Activated T-helper 1 cell treated with anti-CD3 and anti-CD28 coated beads, Interleukin-12 subunit alpha, Interleukin-12 subunit beta, Interleukin-2, Interleukin-4 antibody, amounts not matched to agents 30 ng/mL and 10 ng/mL and 1 ng/mL, durations not matched to agents 14 hours and 24 hours and 36 hours (primary cell): ENCODE measurements at regions not wholly inside any gene's neighbourhood (a gene's known extent, or its start where the extent isn't known, plus 50 kb on each side); places are given as distances from the start of the nearest gene placed in this dataset.

Experiments used
- DNase-seq: peaks from one replicate; pipeline ENCODE4 v3.0.0; 2021; ENCODE audit warnings: low spot score
- H3K27ac Mint-ChIP-seq: one replicate; pipeline ENCODE4 v1.8.0; 2021; ENCODE audit warnings: mild to moderate bottlenecking, mixed read lengths
- H3K27me3 Mint-ChIP-seq: one replicate; pipeline ENCODE4 v1.8.0; 2022; ENCODE audit warnings: mild to moderate bottlenecking, moderate library complexity, mixed read lengths; ENCODE audit not compliant: insufficient read depth
- H3K36me3 Mint-ChIP-seq: one replicate; pipeline ENCODE4 v1.8.0; 2021; ENCODE audit warnings: low read depth, mixed read lengths
- H3K4me1 Mint-ChIP-seq: one replicate; pipeline ENCODE4 v1.8.0; 2021; ENCODE audit warnings: low read depth, mixed read lengths
- H3K4me3 Mint-ChIP-seq: one replicate; pipeline ENCODE4 v1.8.0; 2021; ENCODE audit warnings: mild to moderate bottlenecking, moderate library complexity, mixed read lengths
- H3K9me3 Mint-ChIP-seq: one replicate; pipeline ENCODE4 v1.8.0; 2021; ENCODE audit warnings: mixed read lengths
- intact Hi-C: fragments of 100-400 bp; cut with micrococcal nuclease; formaldehyde crosslinking; loops from one replicate; pipeline ENCODE4 v1.15.1; 2024

GRCh38 chr9:81103597-81104471 is 585.5 kb downstream of the TLE1 start:
- no peaks in the 10 kb centered on the region for H3K27me3 Mint-ChIP-seq
- peaks cover 6% of the 10 kb centered on the region for H3K9me3 Mint-ChIP-seq
- no peaks in the 10 kb centered on the region for H3K4me1 Mint-ChIP-seq
- DNase-seq, result no peak
- no peak overlapping the region for H3K4me3 Mint-ChIP-seq
- intact Hi-C loops, result no loop called here
- no peaks in the 10 kb centered on the region for H3K36me3 Mint-ChIP-seq
- no peak overlapping the region for H3K27ac Mint-ChIP-seq

DNA sequence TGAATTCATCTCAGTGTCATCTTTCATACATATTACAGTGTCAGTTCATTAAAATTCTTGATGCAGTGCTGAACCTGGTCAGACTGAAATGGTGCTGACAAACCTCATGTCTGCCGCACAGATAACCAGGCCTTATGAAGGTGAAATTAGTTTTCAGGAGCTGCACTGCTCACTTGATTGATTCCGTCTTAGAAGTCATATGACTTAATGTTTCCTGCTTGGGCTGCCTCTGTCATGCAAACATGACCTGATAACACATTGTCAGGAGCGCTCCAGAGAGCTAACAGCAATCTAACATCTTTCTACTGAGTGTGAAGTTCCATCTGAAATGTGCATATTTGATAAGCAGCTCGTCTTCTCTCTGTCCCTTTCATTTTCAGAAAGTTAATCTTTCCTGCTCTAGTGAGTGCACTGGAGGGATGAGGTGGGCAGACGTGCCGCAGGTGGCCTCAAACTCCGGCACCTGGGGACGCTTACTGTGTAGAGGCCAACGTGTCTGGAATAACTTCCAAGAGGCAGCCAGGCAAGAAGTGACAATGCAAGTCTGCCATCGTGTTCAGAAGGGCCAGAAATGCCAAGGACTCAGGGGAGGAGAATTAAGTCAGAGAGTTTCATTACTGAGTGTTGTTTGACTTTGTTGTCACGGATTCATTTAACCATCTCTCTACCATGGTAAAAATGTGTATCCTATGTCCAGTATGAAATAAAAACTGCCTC is 592.1 kb downstream of the TLE1 start:
- H3K36me3 Mint-ChIP-seq, result no peaks in the 10 kb centered on the region
- no peak for DNase-seq
- H3K27me3 Mint-ChIP-seq, result no peaks in the 10 kb centered on the region
- H3K9me3 Mint-ChIP-seq, result peaks cover 9% of the 10 kb centered on the region
- no peaks in the 10 kb centered on the region for H3K4me1 Mint-ChIP-seq
- H3K27ac Mint-ChIP-seq, result no peak overlapping the region
- intact Hi-C loops, result no loop called here
- no peak overlapping the region for H3K4me3 Mint-ChIP-seq

- no peaks in the 10 kb centered on the region for H3K4me1 Mint-ChIP-seq
- intact Hi-C loops, result no loop called here
- DNase-seq, result no peak
- no peak overlapping the region for H3K4me3 Mint-ChIP-seq
- H3K27me3 Mint-ChIP-seq, result no peaks in the 10 kb centered on the region
- H3K36me3 Mint-ChIP-seq, result no peaks in the 10 kb centered on the region
- peaks cover 9% of the 10 kb centered on the region for H3K9me3 Mint-ChIP-seq
- H3K27ac Mint-ChIP-seq, result no peak overlapping the region
These were observed 592.7 kb downstream of the TLE1 start for GRCh38 chr9:81096625-81097024.

DNA sequence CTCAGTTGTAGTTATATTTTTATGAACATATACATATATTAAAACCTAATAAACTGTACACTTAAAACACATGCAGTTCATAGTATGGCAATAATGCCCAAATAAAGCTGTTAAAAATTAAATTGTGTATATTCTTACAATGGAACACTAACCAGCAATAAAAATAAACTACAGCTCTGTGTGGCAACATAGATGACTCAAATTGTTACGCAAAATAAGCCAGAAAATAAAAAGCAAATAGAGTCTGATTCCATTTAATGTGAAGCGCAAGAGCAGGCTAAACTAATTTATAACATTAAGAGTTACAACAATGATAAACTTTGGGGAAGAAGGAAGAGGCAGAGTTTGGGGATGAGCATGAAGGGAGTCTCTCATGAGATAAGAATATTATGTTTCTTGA is 597.3 kb downstream of the TLE1 start:
- Mint-ChIP-seq H3K27ac (no peak overlapping the region), H3K9me3 (no peaks in the 10 kb centered on the region), H3K27me3 (no peaks in the 10 kb centered on the region), H3K4me1 (no peaks in the 10 kb centered on the region), H3K36me3 (no peaks in the 10 kb centered on the region), H3K4me3 (no peak overlapping the region)
- intact Hi-C loops, result no loop called here
- DNase-seq, result no peak

DNA sequence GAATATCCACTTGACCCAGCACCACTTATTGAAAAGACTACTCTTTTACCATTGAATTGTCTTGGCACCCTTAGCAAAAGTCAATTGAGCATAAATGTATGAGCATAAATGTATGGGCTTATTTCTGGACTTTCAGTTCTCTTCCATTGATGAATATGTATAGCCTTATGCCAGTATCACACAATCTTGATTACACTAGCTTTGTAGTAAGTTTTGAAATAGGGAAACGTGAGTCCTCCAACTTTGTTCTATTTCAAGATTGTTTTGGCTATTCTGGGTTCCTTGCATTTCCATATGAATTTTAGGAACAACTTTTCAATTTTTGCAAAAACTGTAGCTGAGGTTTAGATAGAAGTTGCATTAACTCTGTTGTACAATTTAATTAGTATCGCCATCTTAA is 601.0 kb downstream of the TLE1 start:
- intact Hi-C loops, result no loop called here
- DNase-seq, result no peak
- no peaks in the 10 kb centered on the region for H3K9me3 Mint-ChIP-seq
- H3K27ac Mint-ChIP-seq, result no peak overlapping the region
- no peak overlapping the region for H3K4me3 Mint-ChIP-seq
- H3K4me1 Mint-ChIP-seq, result no peaks in the 10 kb centered on the region
- H3K27me3 Mint-ChIP-seq, result no peaks in the 10 kb centered on the region
- H3K36me3 Mint-ChIP-seq, result no peaks in the 10 kb centered on the region

- H3K4me1 Mint-ChIP-seq, result no peaks in the 10 kb centered on the region
- intact Hi-C loops, result no loop called here
- no peak overlapping the region for H3K27ac Mint-ChIP-seq
- no peaks in the 10 kb centered on the region for H3K9me3 Mint-ChIP-seq
- no peaks in the 10 kb centered on the region for H3K27me3 Mint-ChIP-seq
- no peak overlapping the region for H3K4me3 Mint-ChIP-seq
- DNase-seq, result no peak
- no peaks in the 10 kb centered on the region for H3K36me3 Mint-ChIP-seq
These were observed 602.9 kb downstream of the TLE1 start for GRCh38 chr9:81086416-81086815.

- peaks cover 4% of the 10 kb centered on the region for H3K9me3 Mint-ChIP-seq
- intact Hi-C loops, result no loop called here
- no peaks in the 10 kb centered on the region for H3K4me1 Mint-ChIP-seq
- DNase-seq, result no peak
- no peaks in the 10 kb centered on the region for H3K27me3 Mint-ChIP-seq
- no peak overlapping the region for H3K27ac Mint-ChIP-seq
- no peaks in the 10 kb centered on the region for H3K36me3 Mint-ChIP-seq
- H3K4me3 Mint-ChIP-seq, result no peak overlapping the region
These were observed 605.4 kb downstream of the TLE1 start for GRCh38 chr9:81083854-81084512.

GRCh38 chr9:81083067-81083466 is 606.3 kb downstream of the TLE1 start:
- H3K27me3 Mint-ChIP-seq, result no peaks in the 10 kb centered on the region
- H3K9me3 Mint-ChIP-seq, result peaks cover 4% of the 10 kb centered on the region
- H3K4me3 Mint-ChIP-seq, result no peak overlapping the region
- no peak for DNase-seq
- no peak overlapping the region for H3K27ac Mint-ChIP-seq
- no peaks in the 10 kb centered on the region for H3K4me1 Mint-ChIP-seq
- H3K36me3 Mint-ChIP-seq, result no peaks in the 10 kb centered on the region
- intact Hi-C loops, result no loop called here

- Mint-ChIP-seq H3K9me3 (peaks cover 4% of the 10 kb centered on the region), H3K4me1 (no peaks in the 10 kb centered on the region), H3K27ac (no peak overlapping the region), H3K4me3 (no peak overlapping the region), H3K36me3 (no peaks in the 10 kb centered on the region), H3K27me3 (no peaks in the 10 kb centered on the region)
- intact Hi-C loops, result no loop called here
- no peak for DNase-seq
These were observed 607.1 kb downstream of the TLE1 start for GRCh38 chr9:81082221-81082620.

- no peak for DNase-seq
- Mint-ChIP-seq H3K27ac (no peak overlapping the region), H3K4me3 (no peak overlapping the region), H3K36me3 (no peaks in the 10 kb centered on the region), H3K9me3 (peaks cover 4% of the 10 kb centered on the region), H3K4me1 (no peaks in the 10 kb centered on the region), H3K27me3 (no peaks in the 10 kb centered on the region)
- intact Hi-C loops, result no loop called here
These were observed 608.4 kb downstream of the TLE1 start for GRCh38 chr9:81080900-81081299.

DNA sequence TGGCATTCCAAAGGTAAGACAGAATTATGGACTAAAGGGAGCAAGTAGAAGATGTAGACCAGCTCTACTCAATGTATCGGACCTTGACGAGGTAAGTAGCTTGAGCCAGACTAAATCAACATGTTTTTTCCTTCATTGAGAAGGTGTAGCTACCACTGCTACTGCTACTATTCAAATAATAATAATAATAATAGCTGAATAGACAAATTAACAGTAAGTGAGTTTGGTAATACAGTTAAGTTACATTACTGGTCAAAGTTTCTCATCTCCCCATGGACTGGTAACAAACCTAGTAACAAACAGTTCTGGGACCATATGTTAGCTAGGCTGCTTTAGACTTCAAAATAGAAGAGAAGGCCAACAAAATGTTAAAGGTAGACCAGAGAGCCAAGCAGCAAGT is 609.2 kb downstream of the TLE1 start:
- Mint-ChIP-seq H3K4me3 (no peak overlapping the region), H3K36me3 (no peaks in the 10 kb centered on the region), H3K9me3 (peaks cover 4% of the 10 kb centered on the region), H3K4me1 (no peaks in the 10 kb centered on the region), H3K27ac (no peak overlapping the region), H3K27me3 (no peaks in the 10 kb centered on the region)
- intact Hi-C loops, result no loop called here
- DNase-seq, result no peak

GRCh38 chr9:81079055-81079454 is 610.3 kb downstream of the TLE1 start:
- H3K27me3 Mint-ChIP-seq, result no peaks in the 10 kb centered on the region
- no peak overlapping the region for H3K27ac Mint-ChIP-seq
- H3K36me3 Mint-ChIP-seq, result no peaks in the 10 kb centered on the region
- intact Hi-C loops, result no loop called here
- H3K9me3 Mint-ChIP-seq, result peaks cover 4% of the 10 kb centered on the region
- DNase-seq, result no peak
- H3K4me3 Mint-ChIP-seq, result no peak overlapping the region
- no peaks in the 10 kb centered on the region for H3K4me1 Mint-ChIP-seq

- Mint-ChIP-seq H3K9me3 (peaks cover 4% of the 10 kb centered on the region), H3K4me1 (no peaks in the 10 kb centered on the region), H3K36me3 (no peaks in the 10 kb centered on the region), H3K27me3 (no peaks in the 10 kb centered on the region), H3K4me3 (no peak overlapping the region), H3K27ac (no peak overlapping the region)
- intact Hi-C loops, result no loop called here
- DNase-seq, result no peak
These were observed 610.8 kb downstream of the TLE1 start for GRCh38 chr9:81078555-81078954.
